ENCODE measurements at regions not wholly inside any gene's neighbourhood (a gene's known extent, or its start where the extent isn't known, plus 50 kb on each side); places are given as distances from the start of the nearest gene placed in this dataset.
A peak's percentile ranks its signal among the peaks of the same experiment; 100 is the strongest.

GRCh38 chr16:50888486-50889261 lies 146.8 kb downstream of the CYLD start:
- Histone ChIP-seq H3K27me3 (ENCODE audit: control insufficient read depth in 2 of 2, insufficient read depth in 1 of 2, low read length in 1 of 2) (peaks cover 0 to 2% of the 10 kb centered on the region in 2 donors), H3K36me3 (ENCODE audit: control insufficient read depth in 2 of 2, insufficient read depth in 2 of 2, low read length in 1 of 2) (no peaks in the 10 kb centered on the region), H3K4me1 (ENCODE audit: control insufficient read depth in 2 of 2, insufficient read depth in 2 of 2, low read length in 2 of 2) (no peaks in the 10 kb centered on the region), H3K27ac (ENCODE audit: low read depth in 1 of 2, low read length in 1 of 2) (no peak overlapping the region), H3K9me3 (ENCODE audit: control insufficient read depth in 2 of 2, insufficient read depth in 1 of 2, low read length in 1 of 2) (no peaks in the 10 kb centered on the region), H3K4me3 (ENCODE audit: low read length in 2 of 2) (no peak overlapping the region)
- 96% methylated on average over 9 of the region's 9 CpGs for WGBS
- DNase-seq (ENCODE audit: low read depth in 6 of 9, low spot score in 9 of 9), result no peak

GRCh38 chr16:50887500-50888298 lies 145.8 kb downstream of the CYLD start:
- H3K27ac ChIP-seq (ENCODE audit: low read depth in 1 of 2, low read length in 1 of 2), result no peak overlapping the region
- no peaks in the 10 kb centered on the region for H3K9me3 ChIP-seq (ENCODE audit: control insufficient read depth in 2 of 2, insufficient read depth in 1 of 2, low read length in 1 of 2)
- 62% methylated on average over 11 of the region's 11 CpGs for WGBS
- H3K27me3 ChIP-seq (ENCODE audit: control insufficient read depth in 2 of 2, insufficient read depth in 1 of 2, low read length in 1 of 2), result peaks cover 0 to 2% of the 10 kb centered on the region in 2 donors
- no peaks in the 10 kb centered on the region for H3K36me3 ChIP-seq (ENCODE audit: control insufficient read depth in 2 of 2, insufficient read depth in 2 of 2, low read length in 1 of 2)
- H3K4me3 ChIP-seq (ENCODE audit: low read length in 2 of 2), result no peak overlapping the region
- no peaks in the 10 kb centered on the region for H3K4me1 ChIP-seq (ENCODE audit: control insufficient read depth in 2 of 2, insufficient read depth in 2 of 2, low read length in 2 of 2)
- DNase-seq (ENCODE audit: low read depth in 6 of 9, low spot score in 9 of 9), result peak in 1 of 9 donors; percentile 14

- H3K27ac ChIP-seq (ENCODE audit: low read depth in 1 of 2, low read length in 1 of 2), result no peak overlapping the region
- no peaks in the 10 kb centered on the region for H3K36me3 ChIP-seq (ENCODE audit: control insufficient read depth in 2 of 2, insufficient read depth in 2 of 2, low read length in 1 of 2)
- H3K27me3 ChIP-seq (ENCODE audit: control insufficient read depth in 2 of 2, insufficient read depth in 1 of 2, low read length in 1 of 2), result peaks cover 0 to 5% of the 10 kb centered on the region in 2 donors
- peak in 3 of 9 donors; percentile 1 to 5 (median 5) for DNase-seq (ENCODE audit: low read depth in 6 of 9, low spot score in 9 of 9)
- no peaks in the 10 kb centered on the region for H3K9me3 ChIP-seq (ENCODE audit: control insufficient read depth in 2 of 2, insufficient read depth in 1 of 2, low read length in 1 of 2)
- H3K4me3 ChIP-seq (ENCODE audit: low read length in 2 of 2), result no peak overlapping the region
- H3K4me1 ChIP-seq (ENCODE audit: control insufficient read depth in 2 of 2, insufficient read depth in 2 of 2, low read length in 2 of 2), result no peaks in the 10 kb centered on the region
- WGBS, result 62% methylated on average over 22 of the region's 22 CpGs
These were observed 142.4 kb downstream of the CYLD start for GRCh38 chr16:50884066-50884860.

- H3K4me3 ChIP-seq (ENCODE audit: low read length in 2 of 2), result no peak overlapping the region
- H3K4me1 ChIP-seq (ENCODE audit: control insufficient read depth in 2 of 2, insufficient read depth in 2 of 2, low read length in 2 of 2), result no peaks in the 10 kb centered on the region
- H3K27me3 ChIP-seq (ENCODE audit: control insufficient read depth in 2 of 2, insufficient read depth in 1 of 2, low read length in 1 of 2), result peaks cover 0 to 5% of the 10 kb centered on the region in 2 donors
- WGBS, result 95% methylated on average over 9 of the region's 9 CpGs
- H3K27ac ChIP-seq (ENCODE audit: low read depth in 1 of 2, low read length in 1 of 2), result no peak overlapping the region
- no peaks in the 10 kb centered on the region for H3K9me3 ChIP-seq (ENCODE audit: control insufficient read depth in 2 of 2, insufficient read depth in 1 of 2, low read length in 1 of 2)
- H3K36me3 ChIP-seq (ENCODE audit: control insufficient read depth in 2 of 2, insufficient read depth in 2 of 2, low read length in 1 of 2), result no peaks in the 10 kb centered on the region
- DNase-seq (ENCODE audit: low read depth in 6 of 9, low spot score in 9 of 9), result no peak
These were observed 140.1 kb downstream of the CYLD start for GRCh38 chr16:50881956-50882355.

GRCh38 chr16:50881331-50881830 lies 139.5 kb downstream of the CYLD start:
- H3K4me1 ChIP-seq (ENCODE audit: control insufficient read depth in 2 of 2, insufficient read depth in 2 of 2, low read length in 2 of 2), result no peaks in the 10 kb centered on the region
- DNase-seq (ENCODE audit: low read depth in 6 of 9, low spot score in 9 of 9), result no peak
- 92% methylated on average over 7 of the region's 7 CpGs for WGBS
- no peaks in the 10 kb centered on the region for H3K9me3 ChIP-seq (ENCODE audit: control insufficient read depth in 2 of 2, insufficient read depth in 1 of 2, low read length in 1 of 2)
- no peaks in the 10 kb centered on the region for H3K36me3 ChIP-seq (ENCODE audit: control insufficient read depth in 2 of 2, insufficient read depth in 2 of 2, low read length in 1 of 2)
- no peak overlapping the region for H3K27ac ChIP-seq (ENCODE audit: low read depth in 1 of 2, low read length in 1 of 2)
- H3K27me3 ChIP-seq (ENCODE audit: control insufficient read depth in 2 of 2, insufficient read depth in 1 of 2, low read length in 1 of 2), result peaks cover 0 to 5% of the 10 kb centered on the region in 2 donors
- no peak overlapping the region for H3K4me3 ChIP-seq (ENCODE audit: low read length in 2 of 2)

GRCh38 chr16:50880926-50881325 lies 139.0 kb downstream of the CYLD start:
- no peak for DNase-seq (ENCODE audit: low read depth in 6 of 9, low spot score in 9 of 9)
- no peaks in the 10 kb centered on the region for H3K36me3 ChIP-seq (ENCODE audit: control insufficient read depth in 2 of 2, insufficient read depth in 2 of 2, low read length in 1 of 2)
- H3K27me3 ChIP-seq (ENCODE audit: control insufficient read depth in 2 of 2, insufficient read depth in 1 of 2, low read length in 1 of 2), result peaks cover 0 to 5% of the 10 kb centered on the region in 2 donors
- H3K4me3 ChIP-seq (ENCODE audit: low read length in 2 of 2), result no peak overlapping the region
- no peaks in the 10 kb centered on the region for H3K9me3 ChIP-seq (ENCODE audit: control insufficient read depth in 2 of 2, insufficient read depth in 1 of 2, low read length in 1 of 2)
- no peak overlapping the region for H3K27ac ChIP-seq (ENCODE audit: low read depth in 1 of 2, low read length in 1 of 2)
- 90% methylated on average over 3 of the region's 3 CpGs for WGBS
- H3K4me1 ChIP-seq (ENCODE audit: control insufficient read depth in 2 of 2, insufficient read depth in 2 of 2, low read length in 2 of 2), result no peaks in the 10 kb centered on the region

GRCh38 chr16:50879873-50880695 lies 138.2 kb downstream of the CYLD start:
- no peak for DNase-seq (ENCODE audit: low read depth in 6 of 9, low spot score in 9 of 9)
- Histone ChIP-seq H3K27ac (ENCODE audit: low read depth in 1 of 2, low read length in 1 of 2) (no peak overlapping the region), H3K9me3 (ENCODE audit: control insufficient read depth in 2 of 2, insufficient read depth in 1 of 2, low read length in 1 of 2) (no peaks in the 10 kb centered on the region), H3K4me1 (ENCODE audit: control insufficient read depth in 2 of 2, insufficient read depth in 2 of 2, low read length in 2 of 2) (no peaks in the 10 kb centered on the region), H3K27me3 (ENCODE audit: control insufficient read depth in 2 of 2, insufficient read depth in 1 of 2, low read length in 1 of 2) (peaks cover 0 to 5% of the 10 kb centered on the region in 2 donors), H3K36me3 (ENCODE audit: control insufficient read depth in 2 of 2, insufficient read depth in 2 of 2, low read length in 1 of 2) (no peaks in the 10 kb centered on the region), H3K4me3 (ENCODE audit: low read length in 2 of 2) (no peak overlapping the region)
- WGBS, result 36% methylated on average over 24 of the region's 24 CpGs

- no peaks in the 10 kb centered on the region for H3K4me1 ChIP-seq (ENCODE audit: control insufficient read depth in 2 of 2, insufficient read depth in 2 of 2, low read length in 2 of 2)
- no peak for DNase-seq (ENCODE audit: low read depth in 6 of 9, low spot score in 9 of 9)
- peaks cover 0 to 3% of the 10 kb centered on the region in 2 donors for H3K27me3 ChIP-seq (ENCODE audit: control insufficient read depth in 2 of 2, insufficient read depth in 1 of 2, low read length in 1 of 2)
- no peak overlapping the region for H3K4me3 ChIP-seq (ENCODE audit: low read length in 2 of 2)
- no peaks in the 10 kb centered on the region for H3K9me3 ChIP-seq (ENCODE audit: control insufficient read depth in 2 of 2, insufficient read depth in 1 of 2, low read length in 1 of 2)
- WGBS, result 89% methylated on average over 15 of the region's 15 CpGs
- no peaks in the 10 kb centered on the region for H3K36me3 ChIP-seq (ENCODE audit: control insufficient read depth in 2 of 2, insufficient read depth in 2 of 2, low read length in 1 of 2)
- no peak overlapping the region for H3K27ac ChIP-seq (ENCODE audit: low read depth in 1 of 2, low read length in 1 of 2)
These were observed 137.2 kb downstream of the CYLD start for GRCh38 chr16:50878966-50879615.
